Neural cell (in vitro differentiated cells): ENCODE measurements at regions not wholly inside any gene's neighbourhood (a gene's known extent, or its start where the extent isn't known, plus 50 kb on each side); places are given as distances from the start of the nearest gene placed in this dataset.

Experiments
- H2AFZ ChIP-seq: fragments of 200-600, 300-800 bp; sonication (generic), shearing (Covaris generic); 2 replicates; pipeline ENCODE4 v1.6.0; 2014; ENCODE audit warnings: low read depth, mild to moderate bottlenecking, antibody characterized with exemption, low read length, moderate library complexity
- H3F3A ChIP-seq: fragments of 200-600 bp; shearing (Covaris generic); 2 replicates; pipeline ENCODE4 v1.6.1; 2016; ENCODE audit warnings: mild to moderate bottlenecking, moderate library complexity, mixed read lengths, antibody characterized with exemption, low read length; ENCODE audit not compliant: insufficient read depth, poor library complexity, severe bottlenecking
- H3K27ac ChIP-seq: fragments of 200-600, 300-800 bp; sonication (generic), shearing (Covaris generic); 2 replicates; pipeline ENCODE4 v1.5.1; 2014; ENCODE audit warnings: mild to moderate bottlenecking, low read length, moderate library complexity
- H3K27me3 ChIP-seq: fragments of 300-800, 200-600 bp; sonication (generic), shearing (Covaris generic); 2 replicates; pipeline ENCODE4 v1.6.0; 2014; ENCODE audit warnings: mild to moderate bottlenecking, low read depth, low read length, moderate library complexity; ENCODE audit not compliant: insufficient read depth
- H3K36me3 ChIP-seq: fragments of 300-800, 200-600 bp; sonication (generic), shearing (Covaris generic); 2 replicates; pipeline ENCODE4 v1.5.1; 2014; ENCODE audit warnings: mild to moderate bottlenecking, antibody characterized with exemption, low read length, moderate library complexity; ENCODE audit not compliant: insufficient read depth
- H3K4me2 ChIP-seq: fragments of 300-800, 200-600 bp; sonication (generic), shearing (Covaris generic); 2 replicates; pipeline ENCODE4 v1.6.0; 2014; ENCODE audit warnings: mild to moderate bottlenecking, low read length
- H3K4me3 ChIP-seq: fragments of 300-800, 200-600 bp; sonication (generic), shearing (Covaris generic); 2 replicates; pipeline ENCODE4 v1.5.1; 2014; ENCODE audit warnings: mild to moderate bottlenecking, low read length, moderate library complexity
- H3K79me2 ChIP-seq: fragments of 200-600 bp; shearing (Covaris generic); replicated peaks from 2 replicates; pipeline ENCODE4 v1.6.0; 2014; ENCODE audit warnings: mild to moderate bottlenecking, low read length, moderate library complexity; ENCODE audit not compliant: insufficient read depth
- H3K9ac ChIP-seq: fragments of 300-800, 200-600 bp; sonication (generic), shearing (Covaris generic); 2 replicates; pipeline ENCODE4 v1.6.1; 2016; ENCODE audit warnings: mild to moderate bottlenecking, low read length, mixed read lengths
- H3K9me2 ChIP-seq: fragments of 200-600 bp; shearing (Covaris generic); 2 replicates; pipeline ENCODE4 v1.6.1; 2016; ENCODE audit warnings: mild to moderate bottlenecking, low read length, mixed read lengths; ENCODE audit not compliant: insufficient read depth
- H3K9me3 ChIP-seq: fragments of 200-600, 300-800 bp; sonication (generic), shearing (Covaris generic); 2 replicates; pipeline ENCODE4 v1.6.1; 2016; ENCODE audit warnings: mild to moderate bottlenecking, mixed run types, low read length, moderate library complexity, mixed read lengths
- H4K20me1 ChIP-seq: fragments of 200-600 bp; shearing (Covaris generic); 2 replicates; pipeline ENCODE4 v1.6.1; 2016; ENCODE audit warnings: mild to moderate bottlenecking, mixed run types; ENCODE audit not compliant: insufficient read depth
- CTCF ChIP-seq: fragments of 450-650 bp; IDR thresholded peaks from 2 replicates; pipeline ENCODE4 v1.5.1; 2014; ENCODE audit warnings: antibody characterized with exemption, mild to moderate bottlenecking, moderate library complexity; ENCODE audit not compliant: poor library complexity, severe bottlenecking
- EP300 ChIP-seq: fragments of 450-650 bp; conservative IDR thresholded peaks from 2 replicates; pipeline ENCODE4 v1.6.1; 2014; ENCODE audit warnings: antibody characterized with exemption, mild to moderate bottlenecking, moderate library complexity; ENCODE audit not compliant: poor library complexity, severe bottlenecking
- EZH2 ChIP-seq: fragments of 200-600, 300-800 bp; shearing (Covaris generic), sonication (generic); IDR thresholded peaks from 2 replicates; pipeline ENCODE4 v1.6.1; 2014; ENCODE audit warnings: antibody characterized with exemption, low read length, borderline replicate concordance, mild to moderate bottlenecking; ENCODE audit not compliant: insufficient read depth, poor library complexity, severe bottlenecking
- MXI1 ChIP-seq: fragments of 450-650 bp; conservative IDR thresholded peaks from 2 replicates; pipeline ENCODE4 v1.6.1; 2014; ENCODE audit warnings: antibody characterized with exemption, mild to moderate bottlenecking; ENCODE audit not compliant: poor library complexity, severe bottlenecking
- POLR2AphosphoS5 ChIP-seq: IDR thresholded peaks from 2 replicates; pipeline ENCODE4 v1.6.1; 2012
- RAD21 ChIP-seq: fragments of 450-650 bp; conservative IDR thresholded peaks from 2 replicates; pipeline ENCODE4 v1.6.1; 2014; ENCODE audit warnings: antibody characterized with exemption, mild to moderate bottlenecking, moderate library complexity
- REST ChIP-seq: IDR thresholded peaks from 2 replicates; pipeline ENCODE4 v1.6.1; 2012; ENCODE audit warnings: borderline replicate concordance
- SMC3 ChIP-seq: fragments of 450-650 bp; conservative IDR thresholded peaks from 2 replicates; pipeline ENCODE4 v1.6.1; 2014; ENCODE audit warnings: antibody characterized with exemption, mild to moderate bottlenecking, moderate library complexity; ENCODE audit not compliant: poor library complexity
- TAF1 ChIP-seq: IDR thresholded peaks from 2 replicates; pipeline ENCODE4 v1.6.1; 2012; ENCODE audit warnings: low read depth

DNA sequence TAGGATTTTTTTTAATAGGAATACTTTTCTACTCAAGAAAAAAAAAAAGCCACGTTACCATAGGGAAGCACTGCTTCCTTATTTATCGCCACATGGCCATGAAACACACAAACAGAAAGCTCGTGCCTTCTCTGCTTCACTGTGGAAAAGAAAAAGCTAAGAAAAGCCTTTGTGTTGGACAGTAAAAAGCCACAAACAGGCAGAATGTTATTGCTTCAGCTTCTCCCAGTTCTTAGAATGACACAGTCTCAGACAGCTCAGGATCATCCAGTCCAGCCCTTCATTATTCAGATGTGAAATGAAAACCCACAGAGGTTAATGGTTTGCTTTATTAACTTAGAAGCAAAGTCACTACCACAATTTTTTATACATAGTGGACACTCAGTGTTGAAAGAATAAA is 181.6 kb upstream of the NOCT start:
- Histone ChIP-seq H3K4me3 (no peak overlapping the region), H3F3A (no peaks in the 10 kb centered on the region), H3K27me3 (no peaks in the 10 kb centered on the region), H3K9ac (no peak overlapping the region), H3K4me2 (no peak overlapping the region), H3K9me2 (no peaks in the 10 kb centered on the region), H3K36me3 (no peaks in the 10 kb centered on the region), H4K20me1 (no peaks in the 10 kb centered on the region), H3K27ac (no peak overlapping the region), H2AFZ (no peak overlapping the region), H3K79me2 (no peaks in the 10 kb centered on the region), H3K9me3 (no peaks in the 10 kb centered on the region)
- TF ChIP-seq CTCF (no peak), POLR2AphosphoS5 (no peak), TAF1 (no peak), MXI1 (no peak), REST (no peak), EZH2 (no peak), EP300 (no peak), RAD21 (no peak), SMC3 (no peak)

- no peaks in the 10 kb centered on the region for H3K27me3 ChIP-seq
- H3K9me3 ChIP-seq = no peaks in the 10 kb centered on the region
- no peak overlapping the region for H3K4me2 ChIP-seq
- H4K20me1 ChIP-seq = no peaks in the 10 kb centered on the region
- TF ChIP-seq EZH2 = no peak
- peak; percentile 33 for TF ChIP-seq POLR2AphosphoS5
- peak; percentile 60 for TF ChIP-seq EP300
- no peaks in the 10 kb centered on the region for H3K9me2 ChIP-seq
- no peak overlapping the region for H2AFZ ChIP-seq
- no peak overlapping the region for H3K4me3 ChIP-seq
- H3K9ac ChIP-seq = no peak overlapping the region
- H3K27ac ChIP-seq = no peak overlapping the region
- H3K79me2 ChIP-seq = no peaks in the 10 kb centered on the region
- H3F3A ChIP-seq = no peaks in the 10 kb centered on the region
- no peaks in the 10 kb centered on the region for H3K36me3 ChIP-seq
These were observed 183.0 kb upstream of the NOCT start for GRCh38 chr4:138832563-138832962.

GRCh38 chr4:138831948-138832347 is 183.6 kb upstream of the NOCT start:
- H3K36me3 ChIP-seq = no peaks in the 10 kb centered on the region
- H3K9me3 ChIP-seq = no peaks in the 10 kb centered on the region
- H2AFZ ChIP-seq = no peak overlapping the region
- H4K20me1 ChIP-seq = no peaks in the 10 kb centered on the region
- no peaks in the 10 kb centered on the region for H3K27me3 ChIP-seq
- no peaks in the 10 kb centered on the region for H3K79me2 ChIP-seq
- no peak overlapping the region for H3K4me2 ChIP-seq
- TF ChIP-seq CTCF = no peak
- no peak for TF ChIP-seq MXI1
- no peak for TF ChIP-seq EP300
- TF ChIP-seq TAF1 = no peak
- TF ChIP-seq RAD21 = no peak
- no peak for TF ChIP-seq REST
- TF ChIP-seq POLR2AphosphoS5 = no peak
- TF ChIP-seq SMC3 = no peak
- TF ChIP-seq EZH2 = no peak
- H3K9me2 ChIP-seq = no peaks in the 10 kb centered on the region
- H3F3A ChIP-seq = no peaks in the 10 kb centered on the region
- H3K4me3 ChIP-seq = no peak overlapping the region
- no peak overlapping the region for H3K9ac ChIP-seq
- no peak overlapping the region for H3K27ac ChIP-seq
